Endothelial cell of umbilical vein (primary cell): ENCODE measurements at regions not wholly inside any gene's neighbourhood (a gene's known extent, or its start where the extent isn't known, plus 50 kb on each side); places are given as distances from the start of the nearest gene placed in this dataset.
"Not testable (repeated sequence)": the region's sequence is repeated elsewhere in the genome, so short reads cannot be mapped to it uniquely, and the experiment has no call there.

Experiments
- EZH2 ChIP-seq: IDR thresholded peaks from 2 replicates; pipeline ENCODE4 v1.6.1; 2012; ENCODE audit warnings: borderline replicate concordance, low read depth, mild to moderate bottlenecking, moderate library complexity, low read length, inconsistent platforms; ENCODE audit not compliant: severe bottlenecking
- FOS ChIP-seq: IDR thresholded peaks from 2 replicates; pipeline ENCODE4 v1.6.1; 2011; ENCODE audit warnings: mild to moderate bottlenecking, low read length, moderate library complexity, borderline replicate concordance; ENCODE audit not compliant: insufficient read depth
- GATA2 ChIP-seq: IDR thresholded peaks from 2 replicates; pipeline ENCODE4 v1.7.0; 2011; ENCODE audit warnings: low read depth, mild to moderate bottlenecking, moderate library complexity, mixed read lengths, low read length; ENCODE audit not compliant: insufficient read length, insufficient read depth
- JUN ChIP-seq: IDR thresholded peaks from 2 replicates; pipeline ENCODE4 v1.6.1; 2011; ENCODE audit warnings: borderline replicate concordance, low read depth; ENCODE audit not compliant: insufficient read length, insufficient read depth
- MYC ChIP-seq: IDR thresholded peaks from one replicate; pipeline ENCODE4 v1.6.1; 2011; ENCODE audit warnings: mild to moderate bottlenecking, low read depth, low read length
- POLR2A ChIP-seq: IDR thresholded peaks from 2 replicates; pipeline ENCODE4 v1.6.1; 2012; ENCODE audit warnings: low read depth, mild to moderate bottlenecking, control low read depth, low read length
- POLR2AphosphoS5 ChIP-seq: IDR thresholded peaks from 2 replicates; pipeline ENCODE4 v1.6.1; 2012; ENCODE audit warnings: low read depth, mild to moderate bottlenecking, control low read depth, low read length, moderate library complexity; ENCODE audit not compliant: insufficient read depth
- TF ChIP-seq, protein P1 (sequence below), 2 donors: IDR thresholded peaks; 1 replicate in 1 of 2; 2 replicates in 1 of 2; pipeline ENCODE4 v1.5.1; 2011; ENCODE audit warnings: low read length in 2 of 2, mild to moderate bottlenecking in 2 of 2, moderate library complexity in 2 of 2, control low read depth in 1 of 2, inconsistent platforms in 1 of 2, low read depth in 1 of 2; ENCODE audit not compliant: insufficient read depth in 1 of 2; ENCODE audit errors: extremely low read depth in 1 of 2
- TF ChIP-seq, protein P2 (sequence below): IDR thresholded peaks from 2 replicates; pipeline ENCODE4 v1.6.1; 2011; ENCODE audit not compliant: insufficient read depth, insufficient read length

DNA sequence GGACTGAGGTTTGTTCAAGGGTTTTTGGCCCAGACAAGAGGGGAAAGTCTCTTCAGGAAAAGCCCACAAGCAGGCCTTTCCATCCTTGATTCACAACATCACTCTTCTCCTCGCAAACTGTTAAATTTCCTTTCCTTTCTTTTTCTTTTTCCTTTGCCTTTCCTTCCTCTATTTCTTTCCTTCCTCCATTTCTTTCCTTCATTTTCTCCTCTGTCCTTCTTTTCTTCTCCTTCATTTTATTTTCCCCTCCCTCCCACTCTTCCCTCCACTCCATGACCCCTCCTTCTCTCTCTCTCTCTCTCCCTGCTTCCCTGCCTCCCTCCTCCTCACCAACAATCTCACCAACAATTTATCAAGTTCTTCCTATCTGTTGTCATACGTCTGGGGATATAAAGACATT, 89.1 kb downstream of the FAM72B start:
- TF ChIP-seq, protein P1, sequence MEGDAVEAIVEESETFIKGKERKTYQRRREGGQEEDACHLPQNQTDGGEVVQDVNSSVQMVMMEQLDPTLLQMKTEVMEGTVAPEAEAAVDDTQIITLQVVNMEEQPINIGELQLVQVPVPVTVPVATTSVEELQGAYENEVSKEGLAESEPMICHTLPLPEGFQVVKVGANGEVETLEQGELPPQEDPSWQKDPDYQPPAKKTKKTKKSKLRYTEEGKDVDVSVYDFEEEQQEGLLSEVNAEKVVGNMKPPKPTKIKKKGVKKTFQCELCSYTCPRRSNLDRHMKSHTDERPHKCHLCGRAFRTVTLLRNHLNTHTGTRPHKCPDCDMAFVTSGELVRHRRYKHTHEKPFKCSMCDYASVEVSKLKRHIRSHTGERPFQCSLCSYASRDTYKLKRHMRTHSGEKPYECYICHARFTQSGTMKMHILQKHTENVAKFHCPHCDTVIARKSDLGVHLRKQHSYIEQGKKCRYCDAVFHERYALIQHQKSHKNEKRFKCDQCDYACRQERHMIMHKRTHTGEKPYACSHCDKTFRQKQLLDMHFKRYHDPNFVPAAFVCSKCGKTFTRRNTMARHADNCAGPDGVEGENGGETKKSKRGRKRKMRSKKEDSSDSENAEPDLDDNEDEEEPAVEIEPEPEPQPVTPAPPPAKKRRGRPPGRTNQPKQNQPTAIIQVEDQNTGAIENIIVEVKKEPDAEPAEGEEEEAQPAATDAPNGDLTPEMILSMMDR (IDR thresholded peaks at IDR 0.05; ENCODE audit: extremely low read depth in 1 of 2, insufficient read depth in 1 of 2, low read depth in 1 of 2, low read length in 2 of 2), result not testable (repeated sequence)
- TF ChIP-seq POLR2AphosphoS5, EZH2, MYC, POLR2A, FOS, JUN, GATA2: not testable (repeated sequence)
- TF ChIP-seq, protein P2, sequence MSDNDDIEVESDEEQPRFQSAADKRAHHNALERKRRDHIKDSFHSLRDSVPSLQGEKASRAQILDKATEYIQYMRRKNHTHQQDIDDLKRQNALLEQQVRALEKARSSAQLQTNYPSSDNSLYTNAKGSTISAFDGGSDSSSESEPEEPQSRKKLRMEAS, result not testable (repeated sequence)
